ENCODE measurements at regions not wholly inside any gene's neighbourhood (a gene's known extent, or its start where the extent isn't known, plus 50 kb on each side); places are given as distances from the start of the nearest gene placed in this dataset.

- no peak overlapping the region for H3K4me3 Mint-ChIP-seq
- Histone ChIP-seq H3K4me1 (ENCODE audit: control insufficient read depth, insufficient read depth, low read length, poor library complexity, severe bottlenecking) (no peaks in the 10 kb centered on the region), H3K36me3 (ENCODE audit: control insufficient read depth, insufficient read depth, low read length) (no peaks in the 10 kb centered on the region), H3K27me3 (ENCODE audit: control insufficient read depth, insufficient read depth, low read length) (no peaks in the 10 kb centered on the region), H3K9me3 (ENCODE audit: control insufficient read depth in 2 of 2, low read length in 2 of 2) (no peaks in the 10 kb centered on the region), H3K27ac (ENCODE audit: insufficient read depth, low read length, poor library complexity, severe bottlenecking) (no peak overlapping the region), H3K4me3 (ENCODE audit: low read depth, low read length) (no peak overlapping the region)
- H3K36me3 Mint-ChIP-seq: no peaks in the 10 kb centered on the region
- H3K27me3 Mint-ChIP-seq: no peaks in the 10 kb centered on the region
- H3K9me3 Mint-ChIP-seq: peaks cover 2 to 28% (median 3%) of the 10 kb centered on the region in 7 donors
- H3K27ac Mint-ChIP-seq: no peak overlapping the region
- H3K4me1 Mint-ChIP-seq: no peaks in the 10 kb centered on the region
- no peak for DNase-seq
- no peak for ATAC-seq (ENCODE audit: low read depth in 2 of 2)
Measured at GRCh38 chr10:113272511-113272910, 280.3 kb upstream of the HABP2 start.

- no peaks in the 10 kb centered on the region for H3K9me3 ChIP-seq (ENCODE audit: control insufficient read depth in 2 of 2, low read length in 2 of 2)
- ATAC-seq (ENCODE audit: low read depth in 2 of 2): no peak
- DNase-seq: no peak
- no peaks in the 10 kb centered on the region for H3K27me3 ChIP-seq (ENCODE audit: control insufficient read depth, insufficient read depth, low read length)
- Mint-ChIP-seq H3K27me3 (no peaks in the 10 kb centered on the region), H3K9me3 (peaks cover 2 to 29% (median 4%) of the 10 kb centered on the region in 7 donors), H3K36me3 (no peaks in the 10 kb centered on the region), H3K27ac (no peak overlapping the region), H3K4me1 (no peaks in the 10 kb centered on the region), H3K4me3 (no peak overlapping the region)
- no peaks in the 10 kb centered on the region for H3K4me1 ChIP-seq (ENCODE audit: control insufficient read depth, insufficient read depth, low read length, poor library complexity, severe bottlenecking)
- no peak overlapping the region for H3K4me3 ChIP-seq (ENCODE audit: low read depth, low read length)
- H3K27ac ChIP-seq (ENCODE audit: insufficient read depth, low read length, poor library complexity, severe bottlenecking): no peak overlapping the region
- H3K36me3 ChIP-seq (ENCODE audit: control insufficient read depth, insufficient read depth, low read length): no peaks in the 10 kb centered on the region
Measured at GRCh38 chr10:113273181-113274163, 279.4 kb upstream of the HABP2 start.

- Mint-ChIP-seq H3K4me3 (no peak overlapping the region), H3K4me1 (no peaks in the 10 kb centered on the region), H3K27me3 (no peaks in the 10 kb centered on the region), H3K36me3 (no peaks in the 10 kb centered on the region), H3K9me3 (peaks cover 2 to 29% (median 4%) of the 10 kb centered on the region in 7 donors), H3K27ac (peak overlapping the region in 1 of 3 donors; percentile 49)
- ATAC-seq (ENCODE audit: low read depth in 2 of 2): no peak
- Histone ChIP-seq H3K9me3 (ENCODE audit: control insufficient read depth in 2 of 2, low read length in 2 of 2) (no peaks in the 10 kb centered on the region), H3K27me3 (ENCODE audit: control insufficient read depth, insufficient read depth, low read length) (no peaks in the 10 kb centered on the region), H3K27ac (ENCODE audit: insufficient read depth, low read length, poor library complexity, severe bottlenecking) (no peak overlapping the region), H3K4me1 (ENCODE audit: control insufficient read depth, insufficient read depth, low read length, poor library complexity, severe bottlenecking) (no peaks in the 10 kb centered on the region), H3K36me3 (ENCODE audit: control insufficient read depth, insufficient read depth, low read length) (no peaks in the 10 kb centered on the region), H3K4me3 (ENCODE audit: low read depth, low read length) (no peak overlapping the region)
- DNase-seq: no peak
Measured at GRCh38 chr10:113274176-113274829, 278.6 kb upstream of the HABP2 start.

GRCh38 chr10:113278221-113278620 lies 274.6 kb upstream of the HABP2 start:
- Histone ChIP-seq H3K27ac (ENCODE audit: insufficient read depth, low read length, poor library complexity, severe bottlenecking) (no peak overlapping the region), H3K36me3 (ENCODE audit: control insufficient read depth, insufficient read depth, low read length) (no peaks in the 10 kb centered on the region), H3K4me1 (ENCODE audit: control insufficient read depth, insufficient read depth, low read length, poor library complexity, severe bottlenecking) (no peaks in the 10 kb centered on the region), H3K4me3 (ENCODE audit: low read depth, low read length) (no peak overlapping the region), H3K9me3 (ENCODE audit: control insufficient read depth in 2 of 2, low read length in 2 of 2) (no peaks in the 10 kb centered on the region), H3K27me3 (ENCODE audit: control insufficient read depth, insufficient read depth, low read length) (no peaks in the 10 kb centered on the region)
- ATAC-seq (ENCODE audit: low read depth in 2 of 2): no peak
- Mint-ChIP-seq H3K36me3 (no peaks in the 10 kb centered on the region), H3K9me3 (peaks cover 0 to 29% (median 3%) of the 10 kb centered on the region in 7 donors), H3K4me1 (no peaks in the 10 kb centered on the region), H3K27ac (no peak overlapping the region), H3K4me3 (no peak overlapping the region), H3K27me3 (no peaks in the 10 kb centered on the region)
- no peak for DNase-seq

- Mint-ChIP-seq H3K4me1 (no peaks in the 10 kb centered on the region), H3K4me3 (no peak overlapping the region), H3K9me3 (peaks cover 0 to 29% (median 3%) of the 10 kb centered on the region in 7 donors), H3K27ac (no peak overlapping the region), H3K27me3 (no peaks in the 10 kb centered on the region), H3K36me3 (no peaks in the 10 kb centered on the region)
- Histone ChIP-seq H3K9me3 (ENCODE audit: control insufficient read depth in 2 of 2, low read length in 2 of 2) (no peaks in the 10 kb centered on the region), H3K36me3 (ENCODE audit: control insufficient read depth, insufficient read depth, low read length) (no peaks in the 10 kb centered on the region), H3K27me3 (ENCODE audit: control insufficient read depth, insufficient read depth, low read length) (no peaks in the 10 kb centered on the region), H3K4me3 (ENCODE audit: low read depth, low read length) (no peak overlapping the region), H3K4me1 (ENCODE audit: control insufficient read depth, insufficient read depth, low read length, poor library complexity, severe bottlenecking) (no peaks in the 10 kb centered on the region), H3K27ac (ENCODE audit: insufficient read depth, low read length, poor library complexity, severe bottlenecking) (no peak overlapping the region)
- no peak for ATAC-seq (ENCODE audit: low read depth in 2 of 2)
- no peak for DNase-seq
Measured at GRCh38 chr10:113278664-113279063, 274.2 kb upstream of the HABP2 start.

GRCh38 chr10:113279262-113279661 lies 273.6 kb upstream of the HABP2 start:
- no peak for ATAC-seq (ENCODE audit: low read depth in 2 of 2)
- H3K9me3 ChIP-seq (ENCODE audit: control insufficient read depth in 2 of 2, low read length in 2 of 2): no peaks in the 10 kb centered on the region
- no peak overlapping the region for H3K27ac ChIP-seq (ENCODE audit: insufficient read depth, low read length, poor library complexity, severe bottlenecking)
- Mint-ChIP-seq H3K9me3 (peaks cover 0 to 29% (median 3%) of the 10 kb centered on the region in 7 donors), H3K4me1 (no peaks in the 10 kb centered on the region), H3K4me3 (no peak overlapping the region), H3K27ac (no peak overlapping the region), H3K36me3 (no peaks in the 10 kb centered on the region), H3K27me3 (no peaks in the 10 kb centered on the region)
- no peaks in the 10 kb centered on the region for H3K4me1 ChIP-seq (ENCODE audit: control insufficient read depth, insufficient read depth, low read length, poor library complexity, severe bottlenecking)
- no peaks in the 10 kb centered on the region for H3K36me3 ChIP-seq (ENCODE audit: control insufficient read depth, insufficient read depth, low read length)
- DNase-seq: no peak
- no peak overlapping the region for H3K4me3 ChIP-seq (ENCODE audit: low read depth, low read length)
- H3K27me3 ChIP-seq (ENCODE audit: control insufficient read depth, insufficient read depth, low read length): no peaks in the 10 kb centered on the region

GRCh38 chr10:113282564-113282963 lies 270.3 kb upstream of the HABP2 start:
- ATAC-seq (ENCODE audit: low read depth in 2 of 2) (no peak), DNase-seq (no peak)
- Mint-ChIP-seq H3K36me3 (no peaks in the 10 kb centered on the region), H3K27me3 (no peaks in the 10 kb centered on the region), H3K27ac (no peak overlapping the region), H3K9me3 (peaks cover 0 to 3% (median under 1%) of the 10 kb centered on the region in 7 donors), H3K4me3 (no peak overlapping the region), H3K4me1 (no peaks in the 10 kb centered on the region)
- Histone ChIP-seq H3K27ac (ENCODE audit: insufficient read depth, low read length, poor library complexity, severe bottlenecking) (no peak overlapping the region), H3K4me3 (ENCODE audit: low read depth, low read length) (no peak overlapping the region), H3K4me1 (ENCODE audit: control insufficient read depth, insufficient read depth, low read length, poor library complexity, severe bottlenecking) (no peaks in the 10 kb centered on the region), H3K36me3 (ENCODE audit: control insufficient read depth, insufficient read depth, low read length) (no peaks in the 10 kb centered on the region), H3K9me3 (ENCODE audit: control insufficient read depth in 2 of 2, low read length in 2 of 2) (no peaks in the 10 kb centered on the region), H3K27me3 (ENCODE audit: control insufficient read depth, insufficient read depth, low read length) (no peaks in the 10 kb centered on the region)
